ENCODE measurements at regions not wholly inside any gene's neighbourhood (a gene's known extent, or its start where the extent isn't known, plus 50 kb on each side); places are given as distances from the start of the nearest gene placed in this dataset.

DNA sequence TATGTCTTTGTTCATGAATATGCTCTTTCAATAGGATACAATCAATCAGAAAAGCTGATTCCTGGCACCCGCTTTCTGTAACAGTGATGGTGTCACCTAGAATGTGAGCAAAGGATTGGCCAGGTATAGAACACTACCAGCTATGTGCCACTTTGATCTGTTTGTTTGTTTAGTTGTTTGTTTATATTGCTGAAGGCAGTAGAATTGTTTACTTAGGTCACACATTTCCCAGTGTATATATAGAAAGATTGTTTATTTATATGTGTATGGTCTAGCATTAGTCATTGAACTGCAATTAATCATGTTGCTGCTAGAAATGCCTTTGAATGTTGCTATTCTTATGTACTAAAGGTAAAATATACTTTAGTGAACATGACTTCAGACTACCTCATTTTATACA is 1678.6 kb upstream of the CELF4 start:
- TF ChIP-seq CTCF (conservative IDR thresholded peaks at IDR 0.05; ENCODE audit: low read depth, low read length): no peak
- Histone ChIP-seq H3K36me3 (ENCODE audit: insufficient read depth) (no peaks in the 10 kb centered on the region), H3K27ac (no peak overlapping the region), H3K27me3 (ENCODE audit: insufficient read depth, low read depth) (no peaks in the 10 kb centered on the region), H3K4me2 (no peak overlapping the region), H3K4me1 (ENCODE audit: low read depth, poor library complexity, severe bottlenecking) (no peaks in the 10 kb centered on the region), H4K20me1 (ENCODE audit: insufficient read depth) (no peaks in the 10 kb centered on the region), H3K4me3 (IDR thresholded peaks at IDR 0.05; ENCODE audit: insufficient read depth, low read depth, low read length) (no peak overlapping the region), H2AFZ (ENCODE audit: low read depth) (no peak overlapping the region), H3K9ac (no peak overlapping the region), H3K79me2 (ENCODE audit: insufficient read depth, low read depth) (no peaks in the 10 kb centered on the region)

DNA sequence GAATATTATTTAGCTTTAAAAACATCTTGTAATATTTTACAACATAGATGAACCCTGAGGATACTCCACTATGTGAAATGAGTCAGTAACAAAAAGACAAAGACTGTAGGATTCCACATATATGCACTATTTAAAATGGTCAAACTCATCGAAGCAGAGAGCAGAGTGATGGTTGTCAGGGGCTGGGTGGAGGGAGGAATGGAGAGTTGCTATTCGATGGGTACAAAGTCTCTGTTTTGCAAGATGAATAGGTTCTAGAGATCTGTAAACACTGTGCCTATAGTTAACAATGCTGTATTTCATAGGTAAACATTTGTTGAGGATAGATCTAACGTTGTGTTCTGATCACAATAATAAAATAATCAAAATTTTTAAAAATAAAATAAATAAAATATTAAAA is 1675.9 kb upstream of the CELF4 start:
- H2AFZ ChIP-seq (ENCODE audit: low read depth): no peak overlapping the region
- no peak overlapping the region for H3K27ac ChIP-seq
- H3K27me3 ChIP-seq (ENCODE audit: insufficient read depth, low read depth): no peaks in the 10 kb centered on the region
- H3K4me3 ChIP-seq (IDR thresholded peaks at IDR 0.05; ENCODE audit: insufficient read depth, low read depth, low read length): no peak overlapping the region
- no peak for TF ChIP-seq CTCF (conservative IDR thresholded peaks at IDR 0.05; ENCODE audit: low read depth, low read length)
- no peaks in the 10 kb centered on the region for H3K4me1 ChIP-seq (ENCODE audit: low read depth, poor library complexity, severe bottlenecking)
- H3K36me3 ChIP-seq (ENCODE audit: insufficient read depth): no peaks in the 10 kb centered on the region
- no peak overlapping the region for H3K4me2 ChIP-seq
- no peak overlapping the region for H3K9ac ChIP-seq
- H3K79me2 ChIP-seq (ENCODE audit: insufficient read depth, low read depth): no peaks in the 10 kb centered on the region
- H4K20me1 ChIP-seq (ENCODE audit: insufficient read depth): no peaks in the 10 kb centered on the region

DNA sequence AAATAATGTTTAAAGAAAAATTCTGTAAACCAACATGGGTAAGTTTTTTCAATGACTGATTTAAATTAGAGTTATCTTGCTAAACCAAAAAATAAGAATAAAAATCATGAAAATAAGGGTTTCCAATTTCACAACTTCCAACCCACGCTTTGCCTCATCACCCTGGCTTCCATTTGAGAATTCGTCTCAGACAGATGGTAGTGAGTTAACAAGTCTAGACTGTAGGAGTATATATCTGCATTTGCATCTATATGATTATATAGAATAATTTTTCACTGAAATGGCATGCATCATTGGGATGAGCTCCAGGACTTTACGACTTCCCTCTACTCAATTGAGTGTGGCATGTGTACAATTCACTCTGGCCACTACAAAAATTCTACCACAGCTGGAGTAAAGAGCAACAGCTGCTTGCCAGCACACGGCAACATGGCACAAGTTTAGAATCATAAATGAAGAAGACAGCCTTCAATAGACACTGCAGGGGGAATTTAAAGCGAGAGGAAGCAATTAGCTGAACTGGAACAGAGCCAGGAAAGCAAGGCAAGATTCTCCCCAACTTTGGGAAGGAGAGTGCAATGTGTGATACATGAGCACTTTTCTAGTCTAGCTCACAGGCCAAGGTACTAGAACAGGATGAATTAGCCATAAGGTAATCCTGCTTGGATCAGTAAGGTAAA is 1673.5 kb upstream of the CELF4 start:
- no peaks in the 10 kb centered on the region for H4K20me1 ChIP-seq (ENCODE audit: insufficient read depth)
- TF ChIP-seq CTCF (conservative IDR thresholded peaks at IDR 0.05; ENCODE audit: low read depth, low read length): no peak
- H3K4me3 ChIP-seq (IDR thresholded peaks at IDR 0.05; ENCODE audit: insufficient read depth, low read depth, low read length): no peak overlapping the region
- no peaks in the 10 kb centered on the region for H3K36me3 ChIP-seq (ENCODE audit: insufficient read depth)
- no peak overlapping the region for H2AFZ ChIP-seq (ENCODE audit: low read depth)
- H3K79me2 ChIP-seq (ENCODE audit: insufficient read depth, low read depth): no peaks in the 10 kb centered on the region
- H3K27ac ChIP-seq: no peak overlapping the region
- H3K4me2 ChIP-seq: no peak overlapping the region
- H3K9ac ChIP-seq: no peak overlapping the region
- H3K27me3 ChIP-seq (ENCODE audit: insufficient read depth, low read depth): no peaks in the 10 kb centered on the region
- no peaks in the 10 kb centered on the region for H3K4me1 ChIP-seq (ENCODE audit: low read depth, poor library complexity, severe bottlenecking)

DNA sequence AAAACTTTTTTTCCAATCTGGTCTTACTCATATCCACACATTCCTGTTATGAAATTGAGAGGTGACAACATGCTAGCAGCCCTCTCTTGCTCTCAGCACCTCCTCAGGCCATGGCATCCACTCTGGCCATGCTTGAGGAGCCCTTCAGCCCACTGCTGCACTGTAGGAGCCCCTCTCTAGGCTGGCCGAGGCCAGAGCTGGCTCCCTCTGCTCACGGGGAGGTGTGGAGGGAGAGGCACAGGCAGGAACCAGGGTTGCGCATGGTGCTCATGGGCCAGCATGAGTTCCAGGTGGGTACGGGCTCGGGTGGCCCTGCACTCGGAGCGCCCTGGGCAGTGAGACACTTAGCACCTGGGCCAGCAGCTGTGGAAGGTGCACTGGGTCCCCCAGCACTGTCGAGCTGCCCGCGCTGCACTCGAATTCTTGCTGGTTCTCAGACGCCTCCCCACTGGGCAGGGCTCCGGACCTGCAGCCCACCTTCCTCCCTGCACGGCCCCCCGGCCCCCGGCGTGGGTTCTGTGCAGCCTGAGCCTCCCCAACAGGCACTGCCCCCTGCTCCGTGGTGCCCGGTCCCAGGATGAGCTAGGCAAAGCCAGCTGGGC is 1669.6 kb upstream of the CELF4 start:
- Histone ChIP-seq H3K4me1 (ENCODE audit: low read depth, poor library complexity, severe bottlenecking) (no peaks in the 10 kb centered on the region), H3K36me3 (ENCODE audit: insufficient read depth) (no peaks in the 10 kb centered on the region), H4K20me1 (ENCODE audit: insufficient read depth) (no peaks in the 10 kb centered on the region), H3K27me3 (ENCODE audit: insufficient read depth, low read depth) (no peaks in the 10 kb centered on the region), H3K79me2 (ENCODE audit: insufficient read depth, low read depth) (no peaks in the 10 kb centered on the region), H3K9ac (no peak overlapping the region), H3K27ac (no peak overlapping the region), H3K4me2 (no peak overlapping the region), H2AFZ (ENCODE audit: low read depth) (no peak overlapping the region), H3K4me3 (IDR thresholded peaks at IDR 0.05; ENCODE audit: insufficient read depth, low read depth, low read length) (no peak overlapping the region)
- no peak for TF ChIP-seq CTCF (conservative IDR thresholded peaks at IDR 0.05; ENCODE audit: low read depth, low read length)
